Vagina (tissue), 2 donors: ENCODE measurements at regions not wholly inside any gene's neighbourhood (a gene's known extent, or its start where the extent isn't known, plus 50 kb on each side); places are given as distances from the start of the nearest gene placed in this dataset.
"Not testable (repeated sequence)": the region's sequence is repeated elsewhere in the genome, so short reads cannot be mapped to it uniquely, and the experiment has no call there.

Experiments
- DNase-seq, 2 donors: peaks; one replicate each; pipeline ENCODE4 v3.0.0-alpha.2; 2017; ENCODE audit errors: extremely low spot score in 2 of 2
- H3K27ac ChIP-seq: fragments of 200-600 bp; sonication (generic); one replicate; pipeline ENCODE4 v1.5.1; 2019
- H3K27me3 ChIP-seq: fragments of 200-600 bp; sonication (generic); one replicate; pipeline ENCODE4 v1.5.1; 2019
- H3K36me3 ChIP-seq, 2 donors: fragments of 200-600 bp; sonication (generic); one replicate each; pipeline ENCODE4 v1.5.1; 2017 to 2019
- H3K4me1 ChIP-seq: fragments of 200-600 bp; sonication (generic); one replicate; pipeline ENCODE4 v1.5.1; 2019
- H3K4me3 ChIP-seq, 2 donors: fragments of 200-600 bp; sonication (generic); 1 replicate in 1 of 2; 2 replicates in 1 of 2; pipeline ENCODE4 v1.5.1; 2016 to 2019
- H3K9me3 ChIP-seq: fragments of 200-600 bp; sonication (generic); one replicate; pipeline ENCODE4 v1.5.1; 2019
- POLR2AphosphoS5 ChIP-seq, 2 donors: sonication (generic); formaldehyde crosslinking; IDR thresholded peaks; one replicate each; pipeline ENCODE4 v1.9.0; 2017; ENCODE audit warnings: antibody characterized with exemption in 2 of 2, mild to moderate bottlenecking in 2 of 2, low read depth in 1 of 2; ENCODE audit not compliant: insufficient read depth in 1 of 2
- intact Hi-C: fragments of 100-400 bp; cut with DNase I; formaldehyde crosslinking; loops from one replicate; pipeline ENCODE4 v1.15.1; 2023

DNA sequence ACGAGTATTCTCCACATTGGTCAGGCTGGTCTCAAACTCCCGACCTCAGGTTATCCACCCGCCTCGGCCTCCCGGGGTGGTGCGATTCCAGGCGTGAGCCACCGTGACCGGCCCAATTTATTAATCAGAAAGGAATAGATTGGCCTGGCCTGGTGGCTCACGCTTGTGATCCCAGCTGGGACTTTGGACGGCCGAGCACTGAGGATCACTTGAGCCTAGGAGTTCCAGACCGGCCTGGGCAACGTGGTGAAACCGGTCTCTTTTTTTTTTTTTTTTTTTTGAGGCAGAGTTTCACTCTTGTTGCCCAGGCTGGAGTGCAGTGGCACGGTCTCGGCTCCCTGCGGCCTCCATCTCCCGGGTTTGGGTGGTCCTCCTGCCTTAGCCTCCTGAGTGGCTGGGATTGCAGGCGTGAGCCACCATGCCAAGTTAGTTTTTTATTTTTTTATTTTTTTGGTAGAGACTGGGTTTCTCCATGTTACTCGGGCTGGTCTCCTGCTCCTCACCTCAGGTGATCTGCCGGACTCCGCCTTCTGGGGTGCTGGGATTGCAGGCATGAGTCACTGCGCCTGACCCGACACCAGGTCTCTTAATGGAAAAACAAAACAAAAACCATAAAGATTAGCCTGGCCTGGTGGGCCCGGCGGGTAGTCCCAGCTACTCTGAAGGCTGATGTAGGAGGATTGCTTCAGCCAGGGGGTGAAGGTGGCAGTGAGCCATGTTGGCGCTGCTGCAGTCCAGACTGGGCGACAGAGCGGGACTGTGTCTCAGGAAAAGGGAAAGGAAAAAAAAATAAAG lies 141.0 kb downstream of the GOLGA6L22 start:
- H3K9me3 ChIP-seq, H3K27ac ChIP-seq, H3K4me1 ChIP-seq, H3K27me3 ChIP-seq, H3K4me3 ChIP-seq, intact Hi-C loops, H3K36me3 ChIP-seq: not testable (repeated sequence)
- DNase-seq: peak in 1 of 2 donors; percentile 78

DNA sequence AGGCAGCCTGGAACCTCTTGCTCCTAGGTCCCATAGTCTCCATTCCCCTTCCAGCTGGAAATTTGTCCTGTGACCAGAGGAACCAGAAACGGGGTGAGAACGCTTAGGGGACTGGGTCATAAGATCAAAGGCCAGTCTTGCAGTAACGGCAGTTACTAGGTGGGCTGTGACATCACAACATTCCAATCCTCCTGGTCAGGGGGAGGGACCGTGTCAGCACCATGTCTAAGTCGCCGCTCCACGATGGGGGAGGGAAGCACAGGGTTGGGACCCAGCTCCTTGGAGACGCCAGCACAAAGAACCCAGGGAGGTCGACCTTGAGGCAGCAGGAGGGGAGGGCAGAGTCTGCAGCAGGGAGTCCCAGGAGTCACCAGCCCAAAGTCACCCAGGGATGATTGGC lies 158.3 kb downstream of the GOLGA6L22 start:
- H3K36me3 ChIP-seq, H3K27ac ChIP-seq, H3K27me3 ChIP-seq, H3K9me3 ChIP-seq, H3K4me1 ChIP-seq, DNase-seq, H3K4me3 ChIP-seq, intact Hi-C loops: not testable (repeated sequence)

GRCh38 chr15:22631789-22632188 lies 154.7 kb upstream of the NIPA1 start:
- DNase-seq, H3K27me3 ChIP-seq, H3K4me1 ChIP-seq, H3K27ac ChIP-seq, H3K9me3 ChIP-seq, intact Hi-C loops, H3K36me3 ChIP-seq, H3K4me3 ChIP-seq: not testable (repeated sequence)

GRCh38 chr15:22639983-22640382 lies 146.5 kb upstream of the NIPA1 start:
- intact Hi-C loops, DNase-seq, H3K4me1 ChIP-seq, H3K9me3 ChIP-seq, H3K36me3 ChIP-seq, H3K27ac ChIP-seq, H3K27me3 ChIP-seq, H3K4me3 ChIP-seq: not testable (repeated sequence)

GRCh38 chr15:22649458-22649857 lies 137.0 kb upstream of the NIPA1 start:
- H3K9me3 ChIP-seq, intact Hi-C loops: not testable (repeated sequence)

GRCh38 chr15:22651179-22651578 lies 135.3 kb upstream of the NIPA1 start:
- H3K9me3 ChIP-seq, H3K4me3 ChIP-seq, H3K27ac ChIP-seq, H3K27me3 ChIP-seq, H3K4me1 ChIP-seq, intact Hi-C loops, H3K36me3 ChIP-seq, DNase-seq: not testable (repeated sequence)

More at GRCh38 chr15:22649458-22649857, 137.0 kb upstream of the NIPA1 start:
- not testable (repeated sequence) for H3K27ac ChIP-seq, H3K36me3 ChIP-seq, H3K4me3 ChIP-seq, H3K4me1 ChIP-seq, DNase-seq, H3K27me3 ChIP-seq

- DNase-seq, H3K27me3 ChIP-seq, H3K36me3 ChIP-seq, H3K4me1 ChIP-seq, intact Hi-C loops, H3K9me3 ChIP-seq: not testable (repeated sequence)
- H3K27ac ChIP-seq: peak overlapping the region; percentile 98
- H3K4me3 ChIP-seq: peak overlapping the region; percentile 57 to 74
Observed at GRCh38 chr15:22664294-22665058, 122.0 kb upstream of the NIPA1 start.

DNA sequence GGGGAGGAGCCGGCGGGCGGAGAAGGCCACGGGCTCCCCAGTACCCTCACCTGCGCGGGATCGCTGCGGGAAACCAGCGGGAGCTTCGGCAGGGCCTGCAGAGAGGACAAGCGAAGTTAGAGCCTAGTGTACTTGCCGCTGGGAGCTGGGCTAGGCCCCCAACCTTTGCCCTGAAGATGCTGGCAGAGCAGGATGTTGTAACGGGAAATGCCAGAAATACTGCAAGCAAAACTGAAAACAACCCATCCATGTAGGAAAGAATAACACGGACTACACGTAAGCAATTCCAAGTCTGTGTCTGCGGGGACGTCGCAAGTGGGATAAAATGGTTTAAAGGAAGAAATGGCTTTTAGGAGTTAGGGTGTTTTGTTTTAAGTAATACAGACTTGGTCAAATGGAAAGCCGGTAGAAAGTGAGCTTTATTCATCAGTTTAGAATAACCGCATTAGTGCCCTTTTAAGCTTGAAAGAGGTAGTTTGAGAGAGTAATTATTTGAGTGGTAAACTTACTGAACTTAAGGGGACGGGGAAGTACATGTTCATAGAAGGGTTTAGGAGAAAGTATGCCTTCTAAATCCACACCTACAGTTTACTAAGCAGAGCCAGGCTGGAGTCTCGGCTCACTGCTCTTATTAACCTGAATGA lies 121.3 kb upstream of the NIPA1 start:
- H3K4me1 ChIP-seq, H3K27me3 ChIP-seq, intact Hi-C loops, DNase-seq, H3K9me3 ChIP-seq, H3K36me3 ChIP-seq: not testable (repeated sequence)
- peak in 1 of 2 donors; percentile 12 for TF ChIP-seq POLR2AphosphoS5 (IDR thresholded peaks at IDR 0.05; ENCODE audit: insufficient read depth in 1 of 2, low read depth in 1 of 2)
- H3K27ac ChIP-seq: peak overlapping the region; percentile 98
- H3K4me3 ChIP-seq: peak overlapping the region; percentile 57 to 74

- H3K27ac ChIP-seq: peak overlapping the region; percentile 98
- H3K27me3 ChIP-seq, H3K36me3 ChIP-seq, DNase-seq, H3K4me1 ChIP-seq, H3K9me3 ChIP-seq, intact Hi-C loops: not testable (repeated sequence)
- H3K4me3 ChIP-seq: peak overlapping the region; percentile 57 to 74
Observed at GRCh38 chr15:22665711-22666110, 120.7 kb upstream of the NIPA1 start.

DNA sequence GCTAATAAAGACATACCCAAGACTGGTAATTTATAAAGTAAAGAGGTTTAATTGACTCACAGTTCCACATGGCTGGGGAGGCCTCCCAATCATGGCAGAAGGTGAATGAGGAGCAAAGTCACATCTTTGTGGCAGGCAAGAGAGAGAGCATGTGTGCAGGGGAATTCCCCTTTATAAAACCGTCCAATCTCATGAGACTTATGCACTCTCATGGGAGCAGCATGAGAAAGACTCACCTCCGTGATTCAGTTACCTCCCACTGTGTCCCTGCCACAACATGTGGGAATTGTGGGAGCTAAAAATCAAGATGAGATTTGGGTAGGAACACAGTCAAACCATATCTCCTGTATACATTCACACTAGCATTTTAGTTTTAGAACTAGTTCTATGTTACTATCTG lies 101.7 kb upstream of the NIPA1 start:
- H3K4me3 ChIP-seq, H3K27me3 ChIP-seq, H3K9me3 ChIP-seq, H3K27ac ChIP-seq, H3K36me3 ChIP-seq, DNase-seq, intact Hi-C loops, H3K4me1 ChIP-seq: not testable (repeated sequence)

- H3K4me3 ChIP-seq, H3K9me3 ChIP-seq, DNase-seq, H3K36me3 ChIP-seq, H3K27ac ChIP-seq, intact Hi-C loops, H3K4me1 ChIP-seq, H3K27me3 ChIP-seq: not testable (repeated sequence)
Observed at GRCh38 chr15:22699881-22700280, 86.6 kb upstream of the NIPA1 start.

- intact Hi-C loops, H3K27me3 ChIP-seq, H3K4me3 ChIP-seq, DNase-seq, H3K36me3 ChIP-seq, H3K4me1 ChIP-seq, H3K27ac ChIP-seq, H3K9me3 ChIP-seq: not testable (repeated sequence)
Observed at GRCh38 chr15:22710831-22711341, 75.6 kb upstream of the NIPA1 start.

GRCh38 chr15:22713933-22714332 lies 72.5 kb upstream of the NIPA1 start:
- H3K4me3 ChIP-seq: peak overlapping the region; percentile 44 to 50
- H3K4me1 ChIP-seq, H3K9me3 ChIP-seq, intact Hi-C loops, DNase-seq, H3K27me3 ChIP-seq, H3K36me3 ChIP-seq: not testable (repeated sequence)
- H3K27ac ChIP-seq: peak overlapping the region; percentile 94
